HCT116 (cell line): ENCODE measurements at regions not wholly inside any gene's neighbourhood (a gene's known extent, or its start where the extent isn't known, plus 50 kb on each side); places are given as distances from the start of the nearest gene placed in this dataset.

ENCODE experiments used
- ATAC-seq: fragments of 200-7000 bp; cut with Tn5 transposase; 2 replicates; pipeline ENCODE4 v1.9.1; 2020; ENCODE audit warnings: mild to moderate bottlenecking, moderate library complexity
- BruUV-seq: library from RNA; stranded (reverse); fragments of 400-500 nt; replicated peaks from 2 replicates; lab custom pipeline; 2021; lab: Mats Ljungman, UMichigan
- CTCF ChIA-PET: fragments of 300-600 bp; sonication (Branson Sonifier 250); formaldehyde crosslinking; loops from one replicate; lab custom pipeline; 2021; ENCODE audit warnings: antibody characterized with exemption; lab: Charles Lee
- POLR2A ChIA-PET: fragments of 300-600, 350-600 bp; sonication (Branson Sonifier 250); formaldehyde crosslinking; loops from one replicate; lab custom pipeline; 2021; ENCODE audit warnings: antibody characterized with exemption; lab: Charles Lee
- RAD21 ChIA-PET, 2 experiments: fragments of 300-600 bp; sonication (Branson Sonifier 250); formaldehyde crosslinking; loops; one replicate each; lab custom pipeline; 2023; ENCODE audit warnings: low total read pairs in 2 of 2; ENCODE audit not compliant: uncharacterized antibody in 2 of 2, unreplicated experiment in 2 of 2, low non-redundant PET in 1 of 2; lab: Charles Lee
- DNase-seq: peaks from one replicate; pipeline ENCODE4 v3.0.0-alpha.2; 2010; ENCODE audit warnings: low read depth, low spot score
- H2AFZ ChIP-seq: fragments of 200-600 bp; shearing (Covaris generic), sonication (generic); 2 replicates; pipeline ENCODE4 v1.6.1; 2017; ENCODE audit warnings: low read depth, mixed run types, mixed read lengths, antibody characterized with exemption, low read length; ENCODE audit not compliant: poor library complexity, severe bottlenecking
- H3K27ac ChIP-seq: 2 replicates; pipeline ENCODE4 v1.5.1; 2012; ENCODE audit warnings: low read depth, low read length
- H3K27me3 ChIP-seq: fragments of 200-600 bp; sonication (generic); 2 replicates; pipeline ENCODE4 v1.6.1; 2016; ENCODE audit warnings: mixed run types, low read length, mixed read lengths; ENCODE audit not compliant: insufficient read depth
- H3K36me3 ChIP-seq, 2 experiments: fragments of 200-500 bp in 1 of 2; fragments of 200-600 bp in 1 of 2; sonication (Bioruptor generic) in 1 of 2; sonication (generic) in 1 of 2; 2 replicates each; pipeline versions ENCODE4 v1.5.1 to v1.6.1; 2014 to 2016; ENCODE audit warnings: low read length in 2 of 2, inconsistent platforms in 1 of 2, mixed read lengths in 1 of 2, mixed run types in 1 of 2; ENCODE audit not compliant: insufficient read depth in 2 of 2, control insufficient read depth in 1 of 2
- H3K4me1 ChIP-seq, 2 experiments: fragments of 200-600 bp in 1 of 2; sonication (generic) in 1 of 2; 2 replicates each; pipeline versions ENCODE4 v1.5.1 to v1.6.1; 2012 to 2017; ENCODE audit warnings: low read length in 2 of 2, inconsistent platforms in 1 of 2, mild to moderate bottlenecking in 1 of 2, mixed read lengths in 1 of 2, mixed run types in 1 of 2, moderate library complexity in 1 of 2; ENCODE audit not compliant: insufficient read depth in 2 of 2, control insufficient read depth in 1 of 2
- H3K4me2 ChIP-seq: fragments of 200-600 bp; sonication (generic); 2 replicates; pipeline ENCODE4 v1.6.1; 2017; ENCODE audit warnings: mixed run types, low read length, mixed read lengths
- H3K4me3 ChIP-seq, 2 experiments: fragments of 200-600 bp in 1 of 2; sonication (generic) in 1 of 2; replicated peaks in 1 of 2; 2 replicates each; pipeline ENCODE4 v1.5.1; 2011 to 2016; ENCODE audit warnings: low read length in 2 of 2, control low read depth in 1 of 2, low read depth in 1 of 2, mild to moderate bottlenecking in 1 of 2, mixed read lengths in 1 of 2, mixed run types in 1 of 2
- H3K79me2 ChIP-seq: fragments of 200-600 bp; sonication (generic); 2 replicates; pipeline ENCODE4 v1.6.1; 2017; ENCODE audit warnings: mild to moderate bottlenecking, mixed run types, low read length, moderate library complexity, mixed read lengths; ENCODE audit not compliant: insufficient read depth
- H3K9ac ChIP-seq: fragments of 200-600 bp; sonication (generic); 2 replicates; pipeline ENCODE4 v1.6.1; 2016; ENCODE audit warnings: low read length, mixed read lengths
- H3K9me2 ChIP-seq: fragments of 200-600 bp; sonication (generic), shearing (Covaris generic); 2 replicates; pipeline ENCODE4 v1.6.1; 2017; ENCODE audit warnings: mixed run types, mild to moderate bottlenecking, moderate library complexity; ENCODE audit not compliant: insufficient read depth
- H3K9me3 ChIP-seq, 2 experiments: fragments of 200-500 bp in 1 of 2; fragments of 200-600 bp in 1 of 2; sonication (Bioruptor generic) in 1 of 2; sonication (generic) in 1 of 2; 2 replicates each; pipeline ENCODE4 v1.6.1; 2014 to 2017; ENCODE audit warnings: low read length in 2 of 2, mixed read lengths in 2 of 2, inconsistent platforms in 1 of 2, low read depth in 1 of 2, mild to moderate bottlenecking in 1 of 2, mixed run types in 1 of 2, moderate library complexity in 1 of 2; ENCODE audit not compliant: control insufficient read depth in 1 of 2, insufficient read depth in 1 of 2
- H4K20me1 ChIP-seq: fragments of 200-600 bp; sonication (generic), shearing (Covaris generic); 2 replicates; pipeline ENCODE4 v1.6.1; 2017; ENCODE audit warnings: mixed run types, mild to moderate bottlenecking, moderate library complexity; ENCODE audit not compliant: insufficient read depth
- EZH2 ChIP-seq: fragments of 200-600 bp; sonication (generic); IDR thresholded peaks from 2 replicates; pipeline ENCODE4 v1.6.1; 2017; ENCODE audit warnings: antibody characterized with exemption, mixed run types
- EZH2phosphoT487 ChIP-seq: fragments of 200-600 bp; IDR thresholded peaks from 2 replicates; pipeline ENCODE4 v1.6.1; 2018; ENCODE audit warnings: antibody characterized with exemption, borderline replicate concordance
- SIN3A ChIP-seq: IDR thresholded peaks from 2 replicates; pipeline ENCODE4 v1.6.1; 2012; ENCODE audit warnings: low read depth
- SP1 ChIP-seq: IDR thresholded peaks from 2 replicates; pipeline ENCODE4 v1.6.1; 2012; ENCODE audit warnings: low read depth
- ZFX ChIP-seq: fragments of 450-650 bp; IDR thresholded peaks from 2 replicates; pipeline ENCODE4 v1.6.1; 2017
- ZNF274 ChIP-seq: fragments of 200-500 bp; sonication (Bioruptor generic); IDR thresholded peaks from 2 replicates; pipeline ENCODE4 v1.6.1; 2014; ENCODE audit warnings: mild to moderate bottlenecking, low read depth, low read length, inconsistent platforms
- intact Hi-C: fragments of 100-400 bp; cut with micrococcal nuclease; formaldehyde crosslinking; loops from 2 replicates; pipeline ENCODE4 v1.10.0; 2022
- TF ChIP-seq, protein P1 (sequence below): IDR thresholded peaks from 2 replicates; pipeline ENCODE4 v1.6.1; 2012; ENCODE audit warnings: low read depth
- TF ChIP-seq, protein P2 (sequence below): IDR thresholded peaks from 2 replicates; pipeline ENCODE4 v1.6.1; 2011; ENCODE audit warnings: mild to moderate bottlenecking, low read length, moderate library complexity; ENCODE audit not compliant: insufficient replicate concordance; ENCODE audit errors: extremely low read depth

DNA sequence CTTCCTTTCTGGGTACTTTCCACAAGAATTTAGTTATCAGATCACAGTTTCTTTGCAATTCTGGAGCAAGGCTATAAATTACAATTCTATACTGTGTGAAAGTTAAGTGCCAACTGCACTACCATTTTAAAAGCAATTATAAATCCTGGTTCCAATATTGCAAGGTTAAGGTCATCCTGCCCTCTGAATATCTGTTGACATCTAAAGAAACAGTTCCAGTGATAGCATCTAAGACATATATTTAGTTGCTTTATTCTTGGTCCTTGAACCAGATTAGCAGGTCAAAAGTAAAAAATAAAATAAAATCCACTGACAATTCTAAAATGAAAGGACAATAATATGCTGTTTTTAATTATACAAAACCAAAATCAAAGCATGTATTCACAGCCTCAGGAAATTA is 334.2 kb downstream of the ATXN7L3B start:
- no peaks in the 10 kb centered on the region for H3K27me3 ChIP-seq
- no peaks in the 10 kb centered on the region for H3K9me3 ChIP-seq
- no peaks in the 10 kb centered on the region for H3K79me2 ChIP-seq
- ChIA-PET CTCF (no interaction called here), POLR2A (no interaction called here), RAD21 (no interaction called here)
- intact Hi-C loops, result no loop called here
- H3K4me2 ChIP-seq, result no peak overlapping the region
- H2AFZ ChIP-seq, result no peak overlapping the region
- H4K20me1 ChIP-seq, result no peaks in the 10 kb centered on the region
- no peaks in the 10 kb centered on the region for H3K4me1 ChIP-seq
- TF ChIP-seq SIN3A, result no peak
- no peak for TF ChIP-seq ZNF274
- no peak for TF ChIP-seq ZFX
- TF ChIP-seq EZH2phosphoT487, result no peak
- TF ChIP-seq SP1, result no peak
- TF ChIP-seq, protein P1, sequence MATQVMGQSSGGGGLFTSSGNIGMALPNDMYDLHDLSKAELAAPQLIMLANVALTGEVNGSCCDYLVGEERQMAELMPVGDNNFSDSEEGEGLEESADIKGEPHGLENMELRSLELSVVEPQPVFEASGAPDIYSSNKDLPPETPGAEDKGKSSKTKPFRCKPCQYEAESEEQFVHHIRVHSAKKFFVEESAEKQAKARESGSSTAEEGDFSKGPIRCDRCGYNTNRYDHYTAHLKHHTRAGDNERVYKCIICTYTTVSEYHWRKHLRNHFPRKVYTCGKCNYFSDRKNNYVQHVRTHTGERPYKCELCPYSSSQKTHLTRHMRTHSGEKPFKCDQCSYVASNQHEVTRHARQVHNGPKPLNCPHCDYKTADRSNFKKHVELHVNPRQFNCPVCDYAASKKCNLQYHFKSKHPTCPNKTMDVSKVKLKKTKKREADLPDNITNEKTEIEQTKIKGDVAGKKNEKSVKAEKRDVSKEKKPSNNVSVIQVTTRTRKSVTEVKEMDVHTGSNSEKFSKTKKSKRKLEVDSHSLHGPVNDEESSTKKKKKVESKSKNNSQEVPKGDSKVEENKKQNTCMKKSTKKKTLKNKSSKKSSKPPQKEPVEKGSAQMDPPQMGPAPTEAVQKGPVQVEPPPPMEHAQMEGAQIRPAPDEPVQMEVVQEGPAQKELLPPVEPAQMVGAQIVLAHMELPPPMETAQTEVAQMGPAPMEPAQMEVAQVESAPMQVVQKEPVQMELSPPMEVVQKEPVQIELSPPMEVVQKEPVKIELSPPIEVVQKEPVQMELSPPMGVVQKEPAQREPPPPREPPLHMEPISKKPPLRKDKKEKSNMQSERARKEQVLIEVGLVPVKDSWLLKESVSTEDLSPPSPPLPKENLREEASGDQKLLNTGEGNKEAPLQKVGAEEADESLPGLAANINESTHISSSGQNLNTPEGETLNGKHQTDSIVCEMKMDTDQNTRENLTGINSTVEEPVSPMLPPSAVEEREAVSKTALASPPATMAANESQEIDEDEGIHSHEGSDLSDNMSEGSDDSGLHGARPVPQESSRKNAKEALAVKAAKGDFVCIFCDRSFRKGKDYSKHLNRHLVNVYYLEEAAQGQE, result no peak
- TF ChIP-seq, protein P2, sequence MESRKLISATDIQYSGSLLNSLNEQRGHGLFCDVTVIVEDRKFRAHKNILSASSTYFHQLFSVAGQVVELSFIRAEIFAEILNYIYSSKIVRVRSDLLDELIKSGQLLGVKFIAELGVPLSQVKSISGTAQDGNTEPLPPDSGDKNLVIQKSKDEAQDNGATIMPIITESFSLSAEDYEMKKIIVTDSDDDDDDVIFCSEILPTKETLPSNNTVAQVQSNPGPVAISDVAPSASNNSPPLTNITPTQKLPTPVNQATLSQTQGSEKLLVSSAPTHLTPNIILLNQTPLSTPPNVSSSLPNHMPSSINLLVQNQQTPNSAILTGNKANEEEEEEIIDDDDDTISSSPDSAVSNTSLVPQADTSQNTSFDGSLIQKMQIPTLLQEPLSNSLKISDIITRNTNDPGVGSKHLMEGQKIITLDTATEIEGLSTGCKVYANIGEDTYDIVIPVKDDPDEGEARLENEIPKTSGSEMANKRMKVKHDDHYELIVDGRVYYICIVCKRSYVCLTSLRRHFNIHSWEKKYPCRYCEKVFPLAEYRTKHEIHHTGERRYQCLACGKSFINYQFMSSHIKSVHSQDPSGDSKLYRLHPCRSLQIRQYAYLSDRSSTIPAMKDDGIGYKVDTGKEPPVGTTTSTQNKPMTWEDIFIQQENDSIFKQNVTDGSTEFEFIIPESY, result no peak
- TF ChIP-seq EZH2, result no peak
- H3K36me3 ChIP-seq, result no peaks in the 10 kb centered on the region
- no peaks in the 10 kb centered on the region for H3K9me2 ChIP-seq
- ATAC-seq (no peak), DNase-seq (no peak)
- no TSS peak for BruUV-seq
- no peak overlapping the region for H3K4me3 ChIP-seq
- no peak overlapping the region for H3K9ac ChIP-seq
- no peak overlapping the region for H3K27ac ChIP-seq
